ENCODE measurements at regions not wholly inside any gene's neighbourhood (a gene's known extent, or its start where the extent isn't known, plus 50 kb on each side); places are given as distances from the start of the nearest gene placed in this dataset.

DNA sequence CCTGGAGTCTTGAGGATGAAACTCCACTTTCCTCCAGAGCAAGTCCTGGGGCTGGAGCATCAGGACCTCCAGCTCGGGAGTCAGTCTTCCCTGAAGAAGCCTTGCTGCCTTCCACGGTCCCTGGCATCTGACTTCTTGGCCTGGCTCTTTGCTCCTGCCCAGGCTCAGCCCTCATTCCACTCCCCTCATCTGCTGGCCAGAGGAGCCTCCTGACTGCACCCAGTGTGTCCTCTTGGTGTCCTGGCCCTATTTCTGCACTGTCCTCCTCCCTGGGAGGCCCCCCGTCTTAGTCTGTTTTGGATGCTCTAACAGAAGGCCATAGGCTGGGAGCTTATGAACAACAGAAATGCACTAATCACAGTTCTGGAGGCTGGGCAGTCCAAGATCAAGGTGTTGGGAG lies 231.5 kb downstream of the LOXHD1 start:
- no peaks in the 10 kb centered on the region for H3K36me3 Mint-ChIP-seq (ENCODE audit: low read depth)
- TF ChIP-seq, protein P1, sequence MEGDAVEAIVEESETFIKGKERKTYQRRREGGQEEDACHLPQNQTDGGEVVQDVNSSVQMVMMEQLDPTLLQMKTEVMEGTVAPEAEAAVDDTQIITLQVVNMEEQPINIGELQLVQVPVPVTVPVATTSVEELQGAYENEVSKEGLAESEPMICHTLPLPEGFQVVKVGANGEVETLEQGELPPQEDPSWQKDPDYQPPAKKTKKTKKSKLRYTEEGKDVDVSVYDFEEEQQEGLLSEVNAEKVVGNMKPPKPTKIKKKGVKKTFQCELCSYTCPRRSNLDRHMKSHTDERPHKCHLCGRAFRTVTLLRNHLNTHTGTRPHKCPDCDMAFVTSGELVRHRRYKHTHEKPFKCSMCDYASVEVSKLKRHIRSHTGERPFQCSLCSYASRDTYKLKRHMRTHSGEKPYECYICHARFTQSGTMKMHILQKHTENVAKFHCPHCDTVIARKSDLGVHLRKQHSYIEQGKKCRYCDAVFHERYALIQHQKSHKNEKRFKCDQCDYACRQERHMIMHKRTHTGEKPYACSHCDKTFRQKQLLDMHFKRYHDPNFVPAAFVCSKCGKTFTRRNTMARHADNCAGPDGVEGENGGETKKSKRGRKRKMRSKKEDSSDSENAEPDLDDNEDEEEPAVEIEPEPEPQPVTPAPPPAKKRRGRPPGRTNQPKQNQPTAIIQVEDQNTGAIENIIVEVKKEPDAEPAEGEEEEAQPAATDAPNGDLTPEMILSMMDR (IDR thresholded peaks at IDR 0.05): no peak
- no peak overlapping the region for H3K4me3 Mint-ChIP-seq
- no peaks in the 10 kb centered on the region for H3K4me1 Mint-ChIP-seq (ENCODE audit: low read depth)
- H3K27ac Mint-ChIP-seq: no peak overlapping the region
- peaks cover 20% of the 10 kb centered on the region for H3K27me3 Mint-ChIP-seq (ENCODE audit: insufficient read depth)
- DNase-seq: no peak
- no peaks in the 10 kb centered on the region for H3K9me3 Mint-ChIP-seq

DNA sequence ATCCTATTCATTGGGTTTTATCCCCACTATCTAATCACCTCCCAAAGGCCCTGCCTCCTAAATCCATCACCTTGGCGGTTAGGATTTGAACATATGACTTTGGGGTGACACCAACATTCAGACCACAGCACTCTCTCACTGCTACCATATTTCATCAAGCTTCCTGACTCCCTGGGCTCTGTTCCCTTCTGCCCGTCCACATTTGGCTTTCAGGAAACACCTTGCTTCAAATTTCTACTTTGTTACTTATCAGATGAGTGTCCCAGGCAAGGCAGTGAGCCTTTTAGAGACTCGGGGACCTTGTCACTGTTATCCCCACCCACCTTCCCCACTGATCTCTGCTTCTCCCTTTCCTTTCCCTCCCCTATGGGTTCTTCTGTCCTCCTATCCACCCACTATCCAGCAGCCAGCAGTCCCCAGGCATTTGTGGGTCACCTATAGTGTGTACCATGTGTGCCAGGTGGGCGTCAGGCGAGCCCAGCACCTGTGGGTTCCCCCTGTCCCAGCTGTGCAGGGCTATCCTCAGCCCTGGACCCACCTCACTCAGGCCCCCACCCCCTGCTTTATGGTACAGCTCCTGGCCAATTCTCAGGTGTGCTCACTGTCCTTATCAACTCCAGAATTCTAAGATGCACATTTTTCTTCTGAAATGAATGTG lies 230.9 kb downstream of the LOXHD1 start:
- no peaks in the 10 kb centered on the region for H3K36me3 Mint-ChIP-seq (ENCODE audit: low read depth)
- H3K4me3 Mint-ChIP-seq: no peak overlapping the region
- H3K4me1 Mint-ChIP-seq (ENCODE audit: low read depth): no peaks in the 10 kb centered on the region
- TF ChIP-seq, protein P1 (IDR thresholded peaks at IDR 0.05): no peak
- peaks cover 21% of the 10 kb centered on the region for H3K27me3 Mint-ChIP-seq (ENCODE audit: insufficient read depth)
- DNase-seq: no peak
- no peak overlapping the region for H3K27ac Mint-ChIP-seq
- no peaks in the 10 kb centered on the region for H3K9me3 Mint-ChIP-seq

- Mint-ChIP-seq H3K27me3 (ENCODE audit: insufficient read depth) (peaks cover 20% of the 10 kb centered on the region), H3K27ac (no peak overlapping the region), H3K4me1 (ENCODE audit: low read depth) (no peaks in the 10 kb centered on the region), H3K4me3 (no peak overlapping the region), H3K9me3 (no peaks in the 10 kb centered on the region), H3K36me3 (ENCODE audit: low read depth) (no peaks in the 10 kb centered on the region)
- TF ChIP-seq, protein P1 (IDR thresholded peaks at IDR 0.05): no peak
- no peak for DNase-seq
Observed at GRCh38 chr18:46426679-46427047, 230.4 kb downstream of the LOXHD1 start.
